Psoas muscle (tissue), 7 donors: ENCODE measurements at regions not wholly inside any gene's neighbourhood (a gene's known extent, or its start where the extent isn't known, plus 50 kb on each side); places are given as distances from the start of the nearest gene placed in this dataset.

Source experiments
- ATAC-seq, 4 donors: fragments of 200-7000 bp; cut with Tn5 transposase; one replicate each; pipeline ENCODE4 v1.9.1; 2020; ENCODE audit warnings: moderate library complexity in 3 of 4, mild to moderate bottlenecking in 2 of 4
- DNase-seq, 2 donors: peaks; one replicate each; pipeline ENCODE4 v3.0.0-alpha.2; 2020
- H3K27ac ChIP-seq: fragments of 200-600 bp; one replicate; pipeline ENCODE4 v1.8.0; 2022
- H3K27me3 ChIP-seq, 3 donors: fragments of 200-600 bp in 1 of 3; one replicate each; pipeline versions ENCODE4 v1.6.1 to v1.8.0; 2013 to 2022; ENCODE audit warnings: low read length in 2 of 3, mild to moderate bottlenecking in 2 of 3, moderate library complexity in 1 of 3; ENCODE audit not compliant: insufficient read depth in 3 of 3
- H3K36me3 ChIP-seq, 2 donors: fragments of 200-600 bp in 1 of 2; one replicate each; pipeline versions ENCODE4 v1.6.1 to v1.8.0; 2013 to 2022; ENCODE audit warnings: low read depth in 1 of 2, mild to moderate bottlenecking in 1 of 2, moderate library complexity in 1 of 2; ENCODE audit not compliant: insufficient read depth in 1 of 2
- H3K4me1 ChIP-seq: fragments of 200-600 bp; one replicate; pipeline ENCODE4 v1.8.0; 2022
- H3K4me3 ChIP-seq: fragments of 200-600 bp; one replicate; pipeline ENCODE4 v1.8.0; 2022; ENCODE audit warnings: mild to moderate bottlenecking
- H3K9me3 ChIP-seq: fragments of 200-600 bp; one replicate; pipeline ENCODE4 v1.8.0; 2022
- WGBS, 3 donors: extraction: QIAGEN DNeasy Blood & Tissue Kit; methylation state at CpG; one replicate each; pipeline versions ENCODE4 v1.1.6 to v1.1.7; 2013; 5-methylcytosine and 5-hydroxymethylcytosine counted together
- intact Hi-C, 2 donors: fragments of 100-400 bp; cut with DNase I; formaldehyde crosslinking; loops; one replicate each; pipeline versions ENCODE4 v1.11.0 to v1.14.2; 2022
- TF ChIP-seq, protein P1 (sequence below): fragments of 200-600 bp; IDR thresholded peaks from one replicate; pipeline ENCODE4 v1.8.0; 2022; ENCODE audit warnings: antibody characterized with exemption
- donor health status: healthy with polysubstance abuse.
- donor health status: DM: no; HTN: no; CAD: no; lungs with moderate emphysema.
- donor health status: Bipolar disorder and iron deficiency.
- donor health status: healthy.
- donor health status: DM: yes; HTN: yes; CAD: no.
- donor health status: DM: no; HTN: no; CAD: no.
- donor health status: DM: yes; HTN: yes; CAD: no.

DNA sequence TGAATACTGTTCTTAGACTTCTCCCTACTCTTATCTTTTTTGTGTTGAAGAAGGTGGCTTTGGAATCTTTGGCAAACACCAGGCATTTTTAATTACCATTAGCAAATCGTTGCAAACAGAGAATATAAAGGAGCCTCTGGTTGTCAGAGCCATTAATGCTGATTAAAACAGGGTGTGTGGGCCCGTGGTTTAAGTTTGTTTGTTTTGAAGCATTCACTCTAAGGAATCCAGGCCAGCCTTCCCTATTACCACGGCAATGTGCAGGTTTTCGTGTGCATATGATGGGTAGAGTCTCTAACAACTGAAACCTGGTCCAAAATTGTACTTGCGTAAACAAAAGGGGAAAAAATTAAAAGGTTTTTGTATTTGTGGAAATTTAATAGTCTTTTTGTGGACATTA lies 141.2 kb upstream of the GMNC start:
- DNase-seq (no peak), ATAC-seq (no peak)
- 55 to 60% (median 59%) methylated on average over 5 of the region's 5 CpGs for WGBS, 3 donors
- TF ChIP-seq, protein P1, sequence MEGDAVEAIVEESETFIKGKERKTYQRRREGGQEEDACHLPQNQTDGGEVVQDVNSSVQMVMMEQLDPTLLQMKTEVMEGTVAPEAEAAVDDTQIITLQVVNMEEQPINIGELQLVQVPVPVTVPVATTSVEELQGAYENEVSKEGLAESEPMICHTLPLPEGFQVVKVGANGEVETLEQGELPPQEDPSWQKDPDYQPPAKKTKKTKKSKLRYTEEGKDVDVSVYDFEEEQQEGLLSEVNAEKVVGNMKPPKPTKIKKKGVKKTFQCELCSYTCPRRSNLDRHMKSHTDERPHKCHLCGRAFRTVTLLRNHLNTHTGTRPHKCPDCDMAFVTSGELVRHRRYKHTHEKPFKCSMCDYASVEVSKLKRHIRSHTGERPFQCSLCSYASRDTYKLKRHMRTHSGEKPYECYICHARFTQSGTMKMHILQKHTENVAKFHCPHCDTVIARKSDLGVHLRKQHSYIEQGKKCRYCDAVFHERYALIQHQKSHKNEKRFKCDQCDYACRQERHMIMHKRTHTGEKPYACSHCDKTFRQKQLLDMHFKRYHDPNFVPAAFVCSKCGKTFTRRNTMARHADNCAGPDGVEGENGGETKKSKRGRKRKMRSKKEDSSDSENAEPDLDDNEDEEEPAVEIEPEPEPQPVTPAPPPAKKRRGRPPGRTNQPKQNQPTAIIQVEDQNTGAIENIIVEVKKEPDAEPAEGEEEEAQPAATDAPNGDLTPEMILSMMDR: no peak
- no peaks in the 10 kb centered on the region for H3K27me3 ChIP-seq
- H3K4me1 ChIP-seq: no peaks in the 10 kb centered on the region
- no peaks in the 10 kb centered on the region for H3K9me3 ChIP-seq
- no peak overlapping the region for H3K4me3 ChIP-seq
- no peaks in the 10 kb centered on the region for H3K36me3 ChIP-seq
- intact Hi-C loops: no loop called here
- H3K27ac ChIP-seq: no peak overlapping the region

DNA sequence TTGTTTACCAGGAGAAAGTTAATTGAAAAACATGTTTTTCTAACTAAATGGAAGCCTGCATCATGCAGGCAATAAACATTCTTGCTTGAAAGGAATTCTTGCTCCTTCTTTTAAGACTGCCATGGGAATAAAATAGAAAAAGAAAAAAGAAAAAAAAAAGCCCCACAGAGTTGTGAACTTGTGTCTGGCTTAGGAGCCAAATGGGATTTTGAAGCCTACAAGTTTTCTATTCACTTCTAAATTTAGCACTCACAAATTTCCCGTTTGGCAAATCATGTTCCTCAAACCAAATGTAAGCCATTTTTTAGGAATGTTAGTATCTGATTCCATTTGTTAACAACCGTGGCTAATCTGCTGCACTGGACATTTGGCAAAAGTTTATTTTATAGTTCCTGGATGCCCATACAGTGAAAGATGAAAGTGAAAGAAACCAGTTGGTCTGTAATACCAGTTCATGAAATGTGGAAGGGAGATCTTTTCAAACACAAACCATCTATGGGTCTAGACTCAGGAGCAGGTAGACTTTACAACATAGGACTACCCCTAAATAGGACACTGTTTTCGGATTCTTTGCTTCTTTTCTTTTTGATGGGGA lies 133.8 kb upstream of the GMNC start:
- intact Hi-C loops: no loop called here
- H3K4me3 ChIP-seq: no peak overlapping the region
- TF ChIP-seq, protein P1: no peak
- H3K36me3 ChIP-seq: no peaks in the 10 kb centered on the region
- no peaks in the 10 kb centered on the region for H3K9me3 ChIP-seq
- no peaks in the 10 kb centered on the region for H3K27me3 ChIP-seq
- H3K27ac ChIP-seq: no peak overlapping the region
- WGBS, 3 donors: 19 to 25% (median 21%) methylated on average over 3 of the region's 3 CpGs
- no peak for DNase-seq
- no peaks in the 10 kb centered on the region for H3K4me1 ChIP-seq
- ATAC-seq: no peak

DNA sequence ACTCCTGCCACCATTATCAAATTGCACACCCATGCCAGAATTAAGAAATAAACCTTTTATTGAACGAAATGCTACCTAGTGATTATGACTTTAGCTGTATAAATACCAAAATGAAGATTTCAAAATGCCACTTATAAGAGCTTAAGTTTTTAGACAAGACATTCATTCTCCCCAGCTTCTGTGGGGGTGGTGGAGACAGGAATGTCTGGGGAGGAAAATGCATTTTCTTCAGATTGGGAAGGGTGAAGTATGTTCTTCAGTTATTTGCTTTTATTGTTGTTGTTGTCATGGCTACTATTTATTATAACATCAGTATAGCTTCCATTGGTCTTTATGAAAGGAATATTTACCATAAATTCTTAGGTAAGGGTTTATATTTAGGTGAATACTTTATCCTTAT lies 132.7 kb upstream of the GMNC start:
- Histone ChIP-seq H3K9me3 (no peaks in the 10 kb centered on the region), H3K36me3 (no peaks in the 10 kb centered on the region), H3K27ac (no peak overlapping the region), H3K4me3 (no peak overlapping the region), H3K4me1 (no peaks in the 10 kb centered on the region), H3K27me3 (no peaks in the 10 kb centered on the region)
- TF ChIP-seq, protein P1: no peak
- DNase-seq (no peak), ATAC-seq (no peak)
- 41 to 59% (median 58%) methylated on average over 1 of the region's 1 CpG for WGBS, 3 donors
- intact Hi-C loops: no loop called here

DNA sequence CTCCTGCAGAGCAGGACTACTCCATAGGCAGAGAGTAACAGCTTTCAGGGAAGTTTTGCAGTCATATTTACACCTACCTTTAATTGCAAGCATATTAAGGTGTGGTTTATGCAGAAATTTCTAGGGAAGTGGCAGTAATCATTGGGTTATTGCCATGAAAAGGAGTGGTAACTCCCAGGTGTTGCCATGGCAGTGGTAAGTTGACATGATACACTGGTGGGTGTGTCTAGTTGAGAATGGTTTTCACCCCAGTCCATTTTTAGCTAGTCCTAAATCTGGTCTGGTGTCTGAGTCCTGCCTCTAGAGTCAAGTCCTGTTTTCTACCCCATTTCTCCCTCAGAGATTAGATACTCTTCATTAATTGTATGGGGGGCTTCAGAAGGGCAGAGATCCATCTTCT lies 128.4 kb upstream of the GMNC start:
- no peaks in the 10 kb centered on the region for H3K4me1 ChIP-seq
- no peak for ATAC-seq
- TF ChIP-seq, protein P1: no peak
- no peak overlapping the region for H3K27ac ChIP-seq
- DNase-seq: no peak
- no peak overlapping the region for H3K4me3 ChIP-seq
- intact Hi-C loops: no loop called here
- no peaks in the 10 kb centered on the region for H3K27me3 ChIP-seq
- H3K36me3 ChIP-seq: no peaks in the 10 kb centered on the region
- peaks cover 2% of the 10 kb centered on the region for H3K9me3 ChIP-seq

DNA sequence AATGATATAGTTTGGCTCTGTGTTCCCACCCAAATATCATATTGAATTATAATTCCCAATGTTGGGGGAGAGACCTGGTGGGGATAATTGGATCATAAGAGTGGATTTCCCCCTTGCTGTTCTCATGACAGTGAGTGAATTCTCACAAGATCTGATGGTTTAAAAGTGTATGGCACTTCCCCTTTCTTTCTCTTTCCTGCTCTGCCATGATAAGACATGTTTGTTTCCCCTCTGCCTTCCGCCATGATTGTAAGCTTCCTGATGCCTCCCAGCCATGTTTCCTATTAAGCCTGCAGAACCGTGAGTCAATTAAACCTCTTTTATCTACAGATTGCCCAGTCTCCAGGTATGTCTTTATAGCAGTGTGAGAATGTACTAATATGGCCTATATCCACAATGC lies 126.7 kb upstream of the GMNC start:
- WGBS, 3 donors: 77 to 89% (median 88%) methylated on average over 2 of the region's 2 CpGs
- H3K27me3 ChIP-seq: no peaks in the 10 kb centered on the region
- no peaks in the 10 kb centered on the region for H3K4me1 ChIP-seq
- H3K4me3 ChIP-seq: no peak overlapping the region
- intact Hi-C loops: no loop called here
- TF ChIP-seq, protein P1: no peak
- DNase-seq (no peak), ATAC-seq (no peak)
- peaks cover 2% of the 10 kb centered on the region for H3K9me3 ChIP-seq
- no peak overlapping the region for H3K27ac ChIP-seq
- no peaks in the 10 kb centered on the region for H3K36me3 ChIP-seq
